Suprapubic skin (tissue), 4 donors: ENCODE measurements at regions not wholly inside any gene's neighbourhood (a gene's known extent, or its start where the extent isn't known, plus 50 kb on each side); places are given as distances from the start of the nearest gene placed in this dataset.

Source experiments
- EP300 ChIP-seq: sonication (generic); formaldehyde crosslinking; IDR thresholded peaks from one replicate; pipeline ENCODE4 v1.6.1; 2017; ENCODE audit warnings: antibody characterized with exemption
- POLR2A ChIP-seq, 2 donors: fragments of 450-650 bp; IDR thresholded peaks; one replicate each; pipeline ENCODE4 v1.6.1; 2017; ENCODE audit warnings: antibody characterized with exemption in 2 of 2, mild to moderate bottlenecking in 2 of 2, moderate library complexity in 2 of 2
- POLR2AphosphoS5 ChIP-seq, 3 donors: sonication (generic); formaldehyde crosslinking; IDR thresholded peaks; one replicate each; pipeline ENCODE4 v1.6.1; 2017; ENCODE audit warnings: antibody characterized with exemption in 3 of 3
- TF ChIP-seq, protein P1 (sequence below), 2 donors: fragments of 200-600 bp in 1 of 2; fragments of 450-650 bp in 1 of 2; sonication (generic) in 1 of 2; IDR thresholded peaks; one replicate each; pipeline ENCODE4 v1.5.1; 2016 to 2019; ENCODE audit warnings: antibody characterized with exemption in 2 of 2, mild to moderate bottlenecking in 1 of 2, moderate library complexity in 1 of 2

DNA sequence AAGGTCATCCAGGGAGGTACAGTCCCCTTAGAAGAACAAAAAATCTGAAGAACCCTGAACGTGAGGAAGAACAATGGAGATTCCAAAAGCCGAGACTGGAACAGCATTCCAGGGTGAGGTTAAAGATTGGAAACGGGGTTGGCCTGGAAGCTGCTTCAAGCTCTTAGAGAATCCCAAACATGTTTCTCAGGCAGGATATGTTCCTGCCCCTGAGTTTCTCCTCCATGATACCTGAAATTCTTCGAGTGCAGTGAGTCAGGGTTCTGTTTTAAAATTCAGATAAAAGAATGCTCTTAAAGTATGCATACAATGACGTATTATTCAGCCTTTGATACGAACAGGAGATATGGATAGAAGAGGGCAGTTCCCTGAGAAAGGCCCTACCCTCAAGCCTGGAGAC, 293.1 kb downstream of the HS3ST3B1 start:
- TF ChIP-seq, protein P1, sequence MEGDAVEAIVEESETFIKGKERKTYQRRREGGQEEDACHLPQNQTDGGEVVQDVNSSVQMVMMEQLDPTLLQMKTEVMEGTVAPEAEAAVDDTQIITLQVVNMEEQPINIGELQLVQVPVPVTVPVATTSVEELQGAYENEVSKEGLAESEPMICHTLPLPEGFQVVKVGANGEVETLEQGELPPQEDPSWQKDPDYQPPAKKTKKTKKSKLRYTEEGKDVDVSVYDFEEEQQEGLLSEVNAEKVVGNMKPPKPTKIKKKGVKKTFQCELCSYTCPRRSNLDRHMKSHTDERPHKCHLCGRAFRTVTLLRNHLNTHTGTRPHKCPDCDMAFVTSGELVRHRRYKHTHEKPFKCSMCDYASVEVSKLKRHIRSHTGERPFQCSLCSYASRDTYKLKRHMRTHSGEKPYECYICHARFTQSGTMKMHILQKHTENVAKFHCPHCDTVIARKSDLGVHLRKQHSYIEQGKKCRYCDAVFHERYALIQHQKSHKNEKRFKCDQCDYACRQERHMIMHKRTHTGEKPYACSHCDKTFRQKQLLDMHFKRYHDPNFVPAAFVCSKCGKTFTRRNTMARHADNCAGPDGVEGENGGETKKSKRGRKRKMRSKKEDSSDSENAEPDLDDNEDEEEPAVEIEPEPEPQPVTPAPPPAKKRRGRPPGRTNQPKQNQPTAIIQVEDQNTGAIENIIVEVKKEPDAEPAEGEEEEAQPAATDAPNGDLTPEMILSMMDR (IDR thresholded peaks at IDR 0.05), result no peak
- no peak for TF ChIP-seq EP300
- TF ChIP-seq POLR2A (IDR thresholded peaks at IDR 0.05), result no peak
- no peak for TF ChIP-seq POLR2AphosphoS5 (IDR thresholded peaks at IDR 0.05)
